ENCODE measurements at regions not wholly inside any gene's neighbourhood (a gene's known extent, or its start where the extent isn't known, plus 50 kb on each side); places are given as distances from the start of the nearest gene placed in this dataset.

DNA sequence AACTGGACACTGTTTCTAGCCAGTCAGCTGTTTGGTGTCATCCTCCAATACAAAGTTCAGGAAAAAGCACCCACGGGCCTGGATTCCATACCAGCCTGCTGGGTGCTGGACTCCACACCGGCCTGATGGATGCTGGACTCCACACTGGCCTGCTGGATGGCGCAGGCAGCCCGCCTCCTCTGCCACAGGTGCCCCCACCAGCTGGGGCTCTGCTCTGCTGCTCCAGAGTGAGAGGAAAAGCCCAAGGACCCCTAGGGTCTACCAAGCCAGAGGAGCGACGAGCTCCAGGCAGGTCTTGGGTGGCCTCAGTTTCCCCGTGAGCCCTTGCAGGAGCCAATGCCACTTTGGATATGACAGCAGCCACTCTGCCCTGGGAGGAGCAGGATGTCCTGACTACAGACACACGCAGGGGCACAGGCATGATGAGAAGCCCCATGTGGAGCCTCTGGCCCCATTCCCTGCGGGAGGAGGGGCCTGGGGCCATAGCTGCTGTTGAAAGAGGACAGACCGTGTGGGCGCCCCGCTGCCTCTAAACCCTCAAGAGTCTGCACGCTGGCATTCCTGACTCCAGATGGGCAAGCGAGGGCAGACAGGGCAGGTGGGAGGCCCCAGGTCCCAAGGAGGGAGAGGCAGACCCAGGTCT is 141.6 kb downstream of the OLFM1 start:
- no peaks in the 10 kb centered on the region for H4K20me1 ChIP-seq (ENCODE audit: insufficient read depth, poor library complexity, severe bottlenecking)
- H3K79me2 ChIP-seq, result no peaks in the 10 kb centered on the region
- 90% methylated on average over 14 of the region's 14 CpGs for WGBS (ENCODE audit: low lambda C conversion rate, missing lambda C conversion rate)
- H3K27me3 ChIP-seq, result peaks cover 3% of the 10 kb centered on the region
- H3K27ac ChIP-seq, result no peak overlapping the region
- TF ChIP-seq, protein P1, sequence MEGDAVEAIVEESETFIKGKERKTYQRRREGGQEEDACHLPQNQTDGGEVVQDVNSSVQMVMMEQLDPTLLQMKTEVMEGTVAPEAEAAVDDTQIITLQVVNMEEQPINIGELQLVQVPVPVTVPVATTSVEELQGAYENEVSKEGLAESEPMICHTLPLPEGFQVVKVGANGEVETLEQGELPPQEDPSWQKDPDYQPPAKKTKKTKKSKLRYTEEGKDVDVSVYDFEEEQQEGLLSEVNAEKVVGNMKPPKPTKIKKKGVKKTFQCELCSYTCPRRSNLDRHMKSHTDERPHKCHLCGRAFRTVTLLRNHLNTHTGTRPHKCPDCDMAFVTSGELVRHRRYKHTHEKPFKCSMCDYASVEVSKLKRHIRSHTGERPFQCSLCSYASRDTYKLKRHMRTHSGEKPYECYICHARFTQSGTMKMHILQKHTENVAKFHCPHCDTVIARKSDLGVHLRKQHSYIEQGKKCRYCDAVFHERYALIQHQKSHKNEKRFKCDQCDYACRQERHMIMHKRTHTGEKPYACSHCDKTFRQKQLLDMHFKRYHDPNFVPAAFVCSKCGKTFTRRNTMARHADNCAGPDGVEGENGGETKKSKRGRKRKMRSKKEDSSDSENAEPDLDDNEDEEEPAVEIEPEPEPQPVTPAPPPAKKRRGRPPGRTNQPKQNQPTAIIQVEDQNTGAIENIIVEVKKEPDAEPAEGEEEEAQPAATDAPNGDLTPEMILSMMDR (IDR thresholded peaks at IDR 0.05; ENCODE audit: poor library complexity), result no peak
- TF ChIP-seq EZH2phosphoT487 (IDR thresholded peaks at IDR 0.05; ENCODE audit: low read depth, severe bottlenecking, unreplicated experiment), result no peak
- no peak for TF ChIP-seq EZH2 (IDR thresholded peaks at IDR 0.05; ENCODE audit: borderline replicate concordance)
- no peaks in the 10 kb centered on the region for H3K9me3 ChIP-seq (ENCODE audit: low read depth)
- H3K4me2 ChIP-seq, result no peak overlapping the region
- H3K9me2 ChIP-seq (replicated peaks; ENCODE audit: insufficient read depth), result no peaks in the 10 kb centered on the region
- DNase-seq (ENCODE audit: low spot score), result no peak
- H2AFZ ChIP-seq, result no peak overlapping the region
- no peak overlapping the region for H3K4me3 ChIP-seq
- no peaks in the 10 kb centered on the region for H3K36me3 ChIP-seq (replicated peaks; ENCODE audit: insufficient read depth, low read depth)
- H3K4me1 ChIP-seq (ENCODE audit: insufficient read depth), result no peaks in the 10 kb centered on the region

DNA sequence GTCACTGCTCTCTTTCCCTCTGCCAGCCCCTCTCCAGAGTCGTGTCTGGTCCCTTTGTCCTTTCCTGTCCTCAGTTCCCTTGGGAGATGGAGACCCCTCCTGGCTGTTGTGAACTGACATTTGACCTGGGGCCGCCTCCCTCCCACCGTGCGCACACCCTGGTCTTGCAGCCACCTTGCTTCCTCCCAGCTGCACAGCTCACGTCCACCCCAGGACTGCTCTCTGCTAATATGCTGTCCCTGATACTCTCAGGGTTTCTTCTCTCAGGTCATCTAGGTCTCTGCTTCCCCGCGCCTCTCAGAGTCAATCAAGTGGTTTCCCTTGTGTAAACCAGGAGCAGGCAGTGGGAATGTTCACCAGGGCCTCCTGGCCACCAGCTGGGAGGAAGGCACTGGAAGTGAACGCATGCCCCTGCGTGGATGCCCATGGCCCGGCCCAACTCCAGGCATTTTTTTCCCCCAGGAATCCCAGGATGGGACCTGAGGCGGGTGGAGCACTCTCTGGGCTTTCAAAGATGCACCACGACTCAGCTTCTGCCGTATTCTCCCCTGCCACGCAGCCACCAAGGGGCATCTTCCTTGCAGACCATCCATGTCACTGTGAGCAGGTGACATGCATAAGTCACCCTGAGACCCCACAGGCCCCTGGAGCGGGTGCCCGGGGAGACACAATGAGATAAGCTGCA is 142.4 kb downstream of the OLFM1 start:
- no peaks in the 10 kb centered on the region for H3K79me2 ChIP-seq
- no peak overlapping the region for H3K4me3 ChIP-seq
- no peaks in the 10 kb centered on the region for H3K9me3 ChIP-seq (ENCODE audit: low read depth)
- no peak for DNase-seq (ENCODE audit: low spot score)
- no peaks in the 10 kb centered on the region for H4K20me1 ChIP-seq (ENCODE audit: insufficient read depth, poor library complexity, severe bottlenecking)
- H3K36me3 ChIP-seq (replicated peaks; ENCODE audit: insufficient read depth, low read depth), result no peaks in the 10 kb centered on the region
- H2AFZ ChIP-seq, result no peak overlapping the region
- H3K27ac ChIP-seq, result no peak overlapping the region
- no peak overlapping the region for H3K4me2 ChIP-seq
- H3K4me1 ChIP-seq (ENCODE audit: insufficient read depth), result no peaks in the 10 kb centered on the region
- TF ChIP-seq EZH2 (IDR thresholded peaks at IDR 0.05; ENCODE audit: borderline replicate concordance), result no peak
- no peak for TF ChIP-seq EZH2phosphoT487 (IDR thresholded peaks at IDR 0.05; ENCODE audit: low read depth, severe bottlenecking, unreplicated experiment)
- TF ChIP-seq, protein P1 (IDR thresholded peaks at IDR 0.05; ENCODE audit: poor library complexity), result no peak
- WGBS (ENCODE audit: low lambda C conversion rate, missing lambda C conversion rate), result 79% methylated on average over 16 of the region's 16 CpGs
- H3K27me3 ChIP-seq, result peaks cover 9% of the 10 kb centered on the region
- H3K9me2 ChIP-seq (replicated peaks; ENCODE audit: insufficient read depth), result no peaks in the 10 kb centered on the region

DNA sequence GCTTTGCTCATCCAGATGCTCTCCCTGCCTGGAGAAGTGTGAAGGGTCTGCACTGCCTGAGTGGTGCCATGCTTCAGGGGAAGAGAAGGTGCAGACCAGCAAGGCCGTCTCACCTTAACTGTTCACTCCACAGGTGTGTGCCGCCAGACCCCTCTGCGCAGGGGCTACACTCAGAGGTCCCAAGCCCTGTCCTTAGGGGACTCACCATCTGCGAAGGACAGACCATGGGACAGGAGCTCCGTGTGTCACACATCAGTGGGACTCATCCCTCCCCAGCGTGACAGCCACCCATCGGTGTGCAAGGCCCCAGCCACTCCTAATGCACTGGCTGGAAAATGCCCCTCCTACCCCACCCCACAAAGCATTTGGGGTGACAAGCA is 142.9 kb downstream of the OLFM1 start:
- Histone ChIP-seq H4K20me1 (ENCODE audit: insufficient read depth, poor library complexity, severe bottlenecking) (no peaks in the 10 kb centered on the region), H3K27me3 (peaks cover 9% of the 10 kb centered on the region), H3K4me2 (no peak overlapping the region), H3K79me2 (no peaks in the 10 kb centered on the region), H3K9me3 (ENCODE audit: low read depth) (no peaks in the 10 kb centered on the region), H3K36me3 (replicated peaks; ENCODE audit: insufficient read depth, low read depth) (no peaks in the 10 kb centered on the region), H2AFZ (no peak overlapping the region), H3K4me1 (ENCODE audit: insufficient read depth) (no peaks in the 10 kb centered on the region), H3K27ac (no peak overlapping the region), H3K9me2 (replicated peaks; ENCODE audit: insufficient read depth) (no peaks in the 10 kb centered on the region), H3K4me3 (no peak overlapping the region)
- WGBS (ENCODE audit: low lambda C conversion rate, missing lambda C conversion rate), result 93% methylated on average over 7 of the region's 7 CpGs
- TF ChIP-seq, protein P1 (IDR thresholded peaks at IDR 0.05; ENCODE audit: poor library complexity), result no peak
- TF ChIP-seq EZH2 (IDR thresholded peaks at IDR 0.05; ENCODE audit: borderline replicate concordance) (no peak), EZH2phosphoT487 (IDR thresholded peaks at IDR 0.05; ENCODE audit: low read depth, severe bottlenecking, unreplicated experiment) (no peak)
- DNase-seq (ENCODE audit: low spot score), result no peak
